Kidney glomerular epithelial cell (primary cell): ENCODE measurements at regions not wholly inside any gene's neighbourhood (a gene's known extent, or its start where the extent isn't known, plus 50 kb on each side); places are given as distances from the start of the nearest gene placed in this dataset.
"Not testable (repeated sequence)": the region's sequence is repeated elsewhere in the genome, so short reads cannot be mapped to it uniquely, and the experiment has no call there.

Experiments used
- DNase-seq: peaks from one replicate; lab custom pipeline; 2025; lab: John Stamatoyannopoulos, UW

- no peak for DNase-seq
Observed at GRCh38 chr3:144629381-144629780, 657.8 kb downstream of the DIPK2A start.

GRCh38 chr3:144636833-144637232 is 665.2 kb downstream of the DIPK2A start:
- DNase-seq = no peak

- DNase-seq = no peak
Observed at GRCh38 chr3:144638009-144638408, 666.4 kb downstream of the DIPK2A start.

GRCh38 chr3:144643771-144644198 is 672.2 kb downstream of the DIPK2A start:
- DNase-seq = no peak

GRCh38 chr3:144645300-144645699 is 673.7 kb downstream of the DIPK2A start:
- DNase-seq = no peak

- no peak for DNase-seq
Observed at GRCh38 chr3:144650380-144650779, 678.8 kb downstream of the DIPK2A start.

- peak; percentile 5 for DNase-seq
Observed at GRCh38 chr3:144652573-144652972, 681.0 kb downstream of the DIPK2A start.

GRCh38 chr3:144655423-144655822 is 683.8 kb downstream of the DIPK2A start:
- no peak for DNase-seq

GRCh38 chr3:144660186-144660585 is 688.6 kb downstream of the DIPK2A start:
- no peak for DNase-seq

GRCh38 chr3:144662729-144663128 is 691.1 kb downstream of the DIPK2A start:
- no peak for DNase-seq

GRCh38 chr3:144663456-144664436 is 692.1 kb downstream of the DIPK2A start:
- no peak for DNase-seq

GRCh38 chr3:144665567-144666053 is 694.0 kb downstream of the DIPK2A start:
- DNase-seq = no peak

GRCh38 chr3:144670571-144670970 is 698.9 kb downstream of the DIPK2A start:
- DNase-seq = no peak

- DNase-seq = peak; percentile 52
Observed at GRCh38 chr3:144677103-144677502, 705.5 kb downstream of the DIPK2A start.

GRCh38 chr3:144683065-144683464 is 711.4 kb downstream of the DIPK2A start:
- no peak for DNase-seq

- no peak for DNase-seq
Observed at GRCh38 chr3:144687862-144688261, 716.2 kb downstream of the DIPK2A start.

GRCh38 chr3:144692488-144692887 is 720.9 kb downstream of the DIPK2A start:
- DNase-seq = no peak

- no peak for DNase-seq
Observed at GRCh38 chr3:144708437-144708836, 736.8 kb downstream of the DIPK2A start.

GRCh38 chr3:144737281-144737680 is 765.7 kb downstream of the DIPK2A start:
- no peak for DNase-seq

GRCh38 chr3:144743225-144743668 is 771.6 kb downstream of the DIPK2A start:
- DNase-seq = no peak

GRCh38 chr3:144744473-144744872 is 772.9 kb downstream of the DIPK2A start:
- no peak for DNase-seq

GRCh38 chr3:144746631-144747030 is 775.0 kb downstream of the DIPK2A start:
- no peak for DNase-seq

- not testable (repeated sequence) for DNase-seq
Observed at GRCh38 chr3:144749536-144750253, 778.1 kb downstream of the DIPK2A start.
